Neural crest cell (in vitro differentiated cells): ENCODE measurements at regions not wholly inside any gene's neighbourhood (a gene's known extent, or its start where the extent isn't known, plus 50 kb on each side); places are given as distances from the start of the nearest gene placed in this dataset.
"Not testable (repeated sequence)": the region's sequence is repeated elsewhere in the genome, so short reads cannot be mapped to it uniquely, and the experiment has no call there.

Source experiments
- DNase-seq: peaks from one replicate; pipeline ENCODE4 v3.0.0; 2021; ENCODE audit warnings: low read depth, mixed read lengths, low spot score
- H3K27ac Mint-ChIP-seq: one replicate; pipeline ENCODE4 v1.8.0; 2021; ENCODE audit warnings: mild to moderate bottlenecking, mixed read lengths; ENCODE audit not compliant: unreplicated experiment
- H3K27me3 Mint-ChIP-seq: 2 replicates; pipeline ENCODE4 v1.8.0; 2021; ENCODE audit warnings: low read depth, mild to moderate bottlenecking, mixed read lengths
- H3K36me3 Mint-ChIP-seq: 2 replicates; pipeline ENCODE4 v1.8.0; 2021; ENCODE audit warnings: low read depth, mild to moderate bottlenecking, mixed read lengths
- H3K4me1 Mint-ChIP-seq: 2 replicates; pipeline ENCODE4 v1.8.0; 2021; ENCODE audit warnings: mixed read lengths
- H3K4me3 Mint-ChIP-seq: one replicate; pipeline ENCODE4 v1.8.0; 2021; ENCODE audit warnings: mild to moderate bottlenecking, mixed read lengths
- H3K9me3 Mint-ChIP-seq: 2 replicates; pipeline ENCODE4 v1.8.0; 2021; ENCODE audit warnings: mixed read lengths
- CTCF ChIP-seq: fragments of 200-600 bp; sonication (generic); conservative IDR thresholded peaks from 2 replicates; pipeline ENCODE4 v1.5.0; 2021; ENCODE audit warnings: antibody characterized with exemption, mild to moderate bottlenecking

- Mint-ChIP-seq H3K27me3 (no peaks in the 10 kb centered on the region), H3K4me1 (no peaks in the 10 kb centered on the region), H3K9me3 (no peaks in the 10 kb centered on the region), H3K36me3 (no peaks in the 10 kb centered on the region), H3K4me3 (no peak overlapping the region), H3K27ac (no peak overlapping the region)
- DNase-seq, result no peak
- TF ChIP-seq CTCF, result no peak
Observed at GRCh38 chr14:106080922-106081321, 554.5 kb downstream of the TMEM121 start.

GRCh38 chr14:106081721-106082120 lies 555.3 kb downstream of the TMEM121 start:
- H3K4me3 Mint-ChIP-seq, H3K4me1 Mint-ChIP-seq, DNase-seq, H3K36me3 Mint-ChIP-seq, H3K27ac Mint-ChIP-seq, H3K27me3 Mint-ChIP-seq, H3K9me3 Mint-ChIP-seq: not testable (repeated sequence)

GRCh38 chr14:106083082-106083481 lies 556.7 kb downstream of the TMEM121 start:
- no peak for TF ChIP-seq CTCF
- Mint-ChIP-seq H3K4me1 (no peaks in the 10 kb centered on the region), H3K27ac (no peak overlapping the region), H3K9me3 (no peaks in the 10 kb centered on the region), H3K27me3 (no peaks in the 10 kb centered on the region), H3K4me3 (no peak overlapping the region), H3K36me3 (no peaks in the 10 kb centered on the region)
- DNase-seq, result no peak

- Mint-ChIP-seq H3K27me3 (no peaks in the 10 kb centered on the region), H3K36me3 (no peaks in the 10 kb centered on the region), H3K27ac (no peak overlapping the region), H3K4me1 (no peaks in the 10 kb centered on the region), H3K9me3 (no peaks in the 10 kb centered on the region), H3K4me3 (no peak overlapping the region)
- no peak for TF ChIP-seq CTCF
- no peak for DNase-seq
Observed at GRCh38 chr14:106087837-106088236, 561.5 kb downstream of the TMEM121 start.

- not testable (repeated sequence) for H3K36me3 Mint-ChIP-seq, H3K4me3 Mint-ChIP-seq, H3K27ac Mint-ChIP-seq, H3K9me3 Mint-ChIP-seq, DNase-seq, H3K4me1 Mint-ChIP-seq, H3K27me3 Mint-ChIP-seq
Observed at GRCh38 chr14:106088860-106089259, 562.5 kb downstream of the TMEM121 start.

- H3K27ac Mint-ChIP-seq, result no peak overlapping the region
- peak; percentile 20 for TF ChIP-seq CTCF
- H3K36me3 Mint-ChIP-seq, result no peaks in the 10 kb centered on the region
- DNase-seq, result no peak
- H3K9me3 Mint-ChIP-seq, result peaks cover 2% of the 10 kb centered on the region
- H3K4me3 Mint-ChIP-seq, result no peak overlapping the region
- no peaks in the 10 kb centered on the region for H3K4me1 Mint-ChIP-seq
- H3K27me3 Mint-ChIP-seq, result no peaks in the 10 kb centered on the region
Observed at GRCh38 chr14:106094654-106095189, 568.3 kb downstream of the TMEM121 start.

GRCh38 chr14:106107703-106108102 lies 581.3 kb downstream of the TMEM121 start:
- no peak for TF ChIP-seq CTCF
- no peak overlapping the region for H3K4me3 Mint-ChIP-seq
- no peaks in the 10 kb centered on the region for H3K27me3 Mint-ChIP-seq
- H3K36me3 Mint-ChIP-seq, result no peaks in the 10 kb centered on the region
- no peak overlapping the region for H3K27ac Mint-ChIP-seq
- no peaks in the 10 kb centered on the region for H3K4me1 Mint-ChIP-seq
- DNase-seq, result no peak
- no peaks in the 10 kb centered on the region for H3K9me3 Mint-ChIP-seq
